PC-3 (cell line): ENCODE measurements at regions not wholly inside any gene's neighbourhood (a gene's known extent, or its start where the extent isn't known, plus 50 kb on each side); places are given as distances from the start of the nearest gene placed in this dataset.

Experiments
- ATAC-seq: fragments of 200-7000 bp; cut with Tn5 transposase; 2 replicates; pipeline ENCODE4 v1.9.1; 2020; ENCODE audit warnings: mild to moderate bottlenecking, moderate library complexity
- BruUV-seq: library from RNA; stranded (reverse); fragments of 400-500 nt; replicated peaks from 2 replicates; lab custom pipeline; 2021; lab: Mats Ljungman, UMichigan
- CTCF ChIA-PET: fragments of 300-600 bp; sonication (Branson Sonifier 250); formaldehyde crosslinking; loops from one replicate; lab custom pipeline; 2022; ENCODE audit warnings: antibody characterized with exemption; lab: Charles Lee
- POLR2A ChIA-PET: fragments of 300-600 bp; sonication (Branson Sonifier 250); formaldehyde crosslinking; loops from one replicate; lab custom pipeline; 2022; ENCODE audit warnings: antibody characterized with exemption; ENCODE audit not compliant: unreplicated experiment; lab: Charles Lee
- DNase-seq: peaks from one replicate; pipeline ENCODE4 v3.0.0-alpha.2; 2015
- H2AFZ ChIP-seq: fragments of 300-600 bp; sonication (generic); 2 replicates; pipeline ENCODE4 v1.6.0; 2016; ENCODE audit warnings: antibody characterized with exemption, low read length
- H3F3A ChIP-seq: fragments of 300-600 bp; sonication (generic); one replicate; pipeline ENCODE4 v1.6.0; 2017; ENCODE audit warnings: antibody characterized with exemption, low read length, control low read depth, mild to moderate bottlenecking; ENCODE audit not compliant: unreplicated experiment
- H3K27ac ChIP-seq: fragments of 300-600 bp; sonication (generic); 2 replicates; pipeline ENCODE4 v1.5.1; 2016; ENCODE audit warnings: mild to moderate bottlenecking, low read length
- H3K27me3 ChIP-seq: fragments of 300-600 bp; sonication (generic); 2 replicates; pipeline ENCODE4 v1.6.1; 2016; ENCODE audit warnings: low read length, mixed read lengths
- H3K36me3 ChIP-seq: fragments of 300-600 bp; sonication (generic); 2 replicates; pipeline ENCODE4 v1.6.1; 2016; ENCODE audit warnings: low read depth, mixed run types, low read length, mixed read lengths
- H3K4me1 ChIP-seq: fragments of 300-600 bp; sonication (generic); 2 replicates; pipeline ENCODE4 v1.5.1; 2016; ENCODE audit warnings: low read length; ENCODE audit not compliant: insufficient read depth
- H3K4me2 ChIP-seq: fragments of 300-600 bp; sonication (generic); 2 replicates; pipeline ENCODE4 v1.6.0; 2016; ENCODE audit warnings: low read length
- H3K4me3 ChIP-seq: fragments of 300-600 bp; sonication (generic); 2 replicates; pipeline ENCODE4 v1.5.1; 2016; ENCODE audit warnings: mild to moderate bottlenecking, low read length, mixed read lengths
- H3K79me2 ChIP-seq: fragments of 300-600 bp; sonication (generic); 2 replicates; pipeline ENCODE4 v1.6.1; 2017; ENCODE audit warnings: low read length, mixed read lengths
- H3K9ac ChIP-seq: fragments of 300-600 bp; sonication (generic); 2 replicates; pipeline ENCODE4 v1.6.0; 2016; ENCODE audit warnings: mild to moderate bottlenecking, low read length
- H3K9me2 ChIP-seq: fragments of 300-600 bp; sonication (generic); replicated peaks from 2 replicates; pipeline ENCODE4 v1.6.1; 2016; ENCODE audit warnings: mixed run types, low read length, mixed read lengths
- H3K9me3 ChIP-seq: fragments of 300-600 bp; sonication (generic); 2 replicates; pipeline ENCODE4 v1.6.1; 2016; ENCODE audit warnings: low read length, mixed read lengths
- H4K20me1 ChIP-seq: fragments of 300-600 bp; sonication (generic); 2 replicates; pipeline ENCODE4 v1.6.1; 2016; ENCODE audit warnings: low read length, mixed read lengths
- CTCF ChIP-seq: fragments of 300-600 bp; sonication (generic); conservative IDR thresholded peaks from 2 replicates; pipeline ENCODE4 v1.5.1; 2017; ENCODE audit warnings: antibody characterized with exemption, low read depth, mild to moderate bottlenecking, low read length
- EZH2 ChIP-seq: fragments of 300-600 bp; sonication (generic); IDR thresholded peaks from one replicate; pipeline ENCODE4 v1.6.1; 2017; ENCODE audit warnings: antibody characterized with exemption, mild to moderate bottlenecking, low read length; ENCODE audit not compliant: unreplicated experiment
- EZH2phosphoT487 ChIP-seq: fragments of 300-600 bp; sonication (generic); IDR thresholded peaks from 2 replicates; pipeline ENCODE4 v1.6.1; 2018; ENCODE audit warnings: mild to moderate bottlenecking, antibody characterized with exemption, low read length, borderline replicate concordance
- intact Hi-C: fragments of 100-400 bp; cut with micrococcal nuclease; formaldehyde crosslinking; loops from 2 replicates; pipeline ENCODE4 v1.9.0; 2023

GRCh38 chr3:186418671-186419145, 56.7 kb upstream of the DGKG start:
- no peaks in the 10 kb centered on the region for H3K36me3 ChIP-seq
- POLR2A ChIA-PET: no interaction called here
- peak overlapping the region; percentile 63 for H3K27ac ChIP-seq
- peaks cover 9% of the 10 kb centered on the region for H3F3A ChIP-seq
- TF ChIP-seq CTCF: no peak
- no peak for TF ChIP-seq EZH2
- TF ChIP-seq EZH2phosphoT487: no peak
- no peaks in the 10 kb centered on the region for H3K27me3 ChIP-seq
- no peaks in the 10 kb centered on the region for H3K9me3 ChIP-seq
- H3K9ac ChIP-seq: no peak overlapping the region; the same call in 1 of the 2 replicates
- no peaks in the 10 kb centered on the region for H3K79me2 ChIP-seq
- H3K9me2 ChIP-seq: no peaks in the 10 kb centered on the region
- peak; percentile 13 for DNase-seq
- ATAC-seq: no peak
- H4K20me1 ChIP-seq: no peaks in the 10 kb centered on the region
- no TSS peak for BruUV-seq
- CTCF ChIA-PET: no interaction called here
- no peak overlapping the region for H2AFZ ChIP-seq
- intact Hi-C loops: loop anchor here (1.0 to 10.0 kb wide), 5 partner anchors 8 to 336 kb away; partner anchors contain the start of gene ETV5
- peak overlapping the region; percentile 61; the same call in 1 of the 2 replicates for H3K4me2 ChIP-seq
- no peak overlapping the region for H3K4me3 ChIP-seq
- H3K4me1 ChIP-seq: peaks cover 61% of the 10 kb centered on the region

GRCh38 chr3:186417791-186418190, 55.8 kb upstream of the DGKG start:
- intact Hi-C loops: loop anchor here (1.0 to 10.0 kb wide), 5 partner anchors 9 to 337 kb away; partner anchors contain the start of gene ETV5
- H3K27ac ChIP-seq: peak overlapping the region; percentile 63
- H3K4me3 ChIP-seq: no peak overlapping the region
- no peaks in the 10 kb centered on the region for H3K9me3 ChIP-seq
- ATAC-seq (peak; percentile 61), DNase-seq (peak; percentile 98)
- H3K9ac ChIP-seq: no peak overlapping the region
- H3K9me2 ChIP-seq: no peaks in the 10 kb centered on the region
- ChIA-PET CTCF (no interaction called here), POLR2A (no interaction called here)
- H3K79me2 ChIP-seq: no peaks in the 10 kb centered on the region
- no peaks in the 10 kb centered on the region for H3K27me3 ChIP-seq
- no TSS peak for BruUV-seq
- no peaks in the 10 kb centered on the region for H3K36me3 ChIP-seq
- TF ChIP-seq EZH2: no peak
- no peak for TF ChIP-seq CTCF
- no peak for TF ChIP-seq EZH2phosphoT487
- H3K4me2 ChIP-seq: peak overlapping the region; percentile 61
- 0 out of 2 replicates have a peak overlapping the region, but pooled peaks have one; percentile 3 for H2AFZ ChIP-seq
- H3F3A ChIP-seq: peaks cover 9% of the 10 kb centered on the region
- H4K20me1 ChIP-seq: no peaks in the 10 kb centered on the region
- H3K4me1 ChIP-seq: peaks cover 66% of the 10 kb centered on the region

GRCh38 chr3:186414735-186415419, 52.8 kb upstream of the DGKG start:
- intact Hi-C loops: loop anchor here (2.0 to 10.0 kb wide), 5 partner anchors 46 to 340 kb away; partner anchors contain the start of genes CRYGS and ETV5
- Histone ChIP-seq H3K9me3 (no peaks in the 10 kb centered on the region), H3K9ac (peak overlapping the region; percentile 59), H3K4me3 (peak overlapping the region; percentile 65), H3K79me2 (no peaks in the 10 kb centered on the region), H3K4me1 (peaks cover 71% of the 10 kb centered on the region), H3K36me3 (no peaks in the 10 kb centered on the region), H2AFZ (peak overlapping the region; percentile 91; the same call in 1 of the 2 replicates), H3F3A (peaks cover 9% of the 10 kb centered on the region), H3K9me2 (no peaks in the 10 kb centered on the region), H3K27me3 (no peaks in the 10 kb centered on the region), H4K20me1 (no peaks in the 10 kb centered on the region), H3K4me2 (peak overlapping the region; percentile 91), H3K27ac (peak overlapping the region; percentile 92)
- ATAC-seq (peak; percentile 64), DNase-seq (peak; percentile 97)
- no peak for TF ChIP-seq EZH2
- POLR2A ChIA-PET: interaction anchor here (0.6 kb wide), 1 partner anchor 1338 kb away, joined by 3 read pairs; no protein-coding TSS in a partner anchor
- CTCF ChIA-PET: no interaction called here
- BruUV-seq: no TSS peak
